Endothelial cell of umbilical vein (primary cell): ENCODE measurements at regions not wholly inside any gene's neighbourhood (a gene's known extent, or its start where the extent isn't known, plus 50 kb on each side); places are given as distances from the start of the nearest gene placed in this dataset.
A peak's percentile ranks its signal among the peaks of the same experiment; 100 is the strongest.

Source experiments
- BruUV-seq: library from RNA; stranded (reverse); fragments of 400-500 nt; replicated peaks from 2 replicates; lab custom pipeline; 2021; lab: Mats Ljungman, UMichigan
- CTCF ChIA-PET: fragments of 300-600, 350-600 bp; sonication (Branson Sonifier 250); formaldehyde crosslinking; loops from one replicate; lab custom pipeline; 2021; ENCODE audit warnings: antibody characterized with exemption, inconsistent platforms; lab: Charles Lee
- POLR2A ChIA-PET: fragments of 300-600, 350-600 bp; sonication (Branson Sonifier 250); formaldehyde crosslinking; loops from one replicate; lab custom pipeline; 2021; ENCODE audit warnings: antibody characterized with exemption, inconsistent platforms; lab: Charles Lee
- DNase-seq: peaks from one replicate; pipeline ENCODE4 v3.0.0-alpha.2; 2011; ENCODE audit warnings: low read depth, low spot score
- FAIRE-seq: peaks from 2 replicates; lab custom pipeline; 2011; peaks lifted over from hg19 to GRCh38; lab: Jason Lieb, UNC
- H2AFZ ChIP-seq: 2 replicates; pipeline ENCODE4 v1.6.0; 2012; ENCODE audit warnings: low read depth, low read length, control low read depth, inconsistent platforms
- H3K27ac ChIP-seq: 2 replicates; pipeline ENCODE4 v1.5.1; 2011; ENCODE audit warnings: low read depth, mild to moderate bottlenecking, control low read depth, low read length, moderate library complexity; ENCODE audit not compliant: insufficient read depth
- H3K27me3 ChIP-seq, 2 experiments: 2 replicates each; pipeline versions ENCODE4 v1.6.0 to v1.6.1; 2011; ENCODE audit warnings: low read length in 2 of 2, mixed read lengths in 1 of 2; ENCODE audit not compliant: control insufficient read depth in 2 of 2, insufficient read depth in 2 of 2
- H3K36me3 ChIP-seq, 2 experiments: 2 replicates in 1 of 2; 3 replicates in 1 of 2; pipeline ENCODE4 v1.5.1; 2011; ENCODE audit warnings: low read length in 2 of 2, mild to moderate bottlenecking in 1 of 2, moderate library complexity in 1 of 2; ENCODE audit not compliant: control insufficient read depth in 2 of 2, insufficient read depth in 2 of 2; ENCODE audit errors: extremely low read depth in 1 of 2
- H3K4me1 ChIP-seq: 3 replicates; pipeline ENCODE4 v1.5.1; 2011; ENCODE audit warnings: mild to moderate bottlenecking, low read length; ENCODE audit not compliant: control insufficient read depth, insufficient read depth; ENCODE audit errors: extremely low read depth
- H3K4me2 ChIP-seq: 2 replicates; pipeline ENCODE4 v1.6.1; 2011; ENCODE audit warnings: low read length, control low read depth, mixed read lengths; ENCODE audit not compliant: insufficient read depth
- H3K4me3 ChIP-seq, 3 experiments: fragments of 200-600 bp in 1 of 3; sonication (generic), shearing (Covaris generic) in 1 of 3; replicated peaks in 1 of 3; 2 replicates each; pipeline ENCODE4 v1.5.1; 2011 to 2016; ENCODE audit warnings: control low read depth in 3 of 3, low read length in 3 of 3, mild to moderate bottlenecking in 2 of 3, inconsistent platforms in 1 of 3, low read depth in 1 of 3, moderate library complexity in 1 of 3; ENCODE audit not compliant: insufficient read depth in 1 of 3
- H3K79me2 ChIP-seq: 2 replicates; pipeline ENCODE4 v1.6.0; 2012; ENCODE audit warnings: low read length, inconsistent platforms; ENCODE audit not compliant: control insufficient read depth, insufficient read depth
- H3K9ac ChIP-seq: replicated peaks from 2 replicates; pipeline ENCODE3; 2011; ENCODE audit warnings: low read length, control low read depth; ENCODE audit not compliant: insufficient read depth; ENCODE audit errors: extremely low read depth
- H3K9me1 ChIP-seq: replicated peaks from 3 replicates; pipeline ENCODE4 v1.6.0; 2011; ENCODE audit warnings: mild to moderate bottlenecking, low read length; ENCODE audit not compliant: control insufficient read depth, insufficient read depth; ENCODE audit errors: extremely low read depth
- H3K9me3 ChIP-seq: replicated peaks from 2 replicates; pipeline ENCODE4 v1.5.1; 2012; ENCODE audit warnings: low read length, inconsistent platforms; ENCODE audit not compliant: control insufficient read depth, insufficient read depth
- H4K20me1 ChIP-seq: replicated peaks from 2 replicates; pipeline ENCODE3; 2011; ENCODE audit warnings: mild to moderate bottlenecking, low read length; ENCODE audit not compliant: control insufficient read depth, insufficient read depth; ENCODE audit errors: extremely low read depth
- CTCF ChIP-seq, 2 donors: IDR thresholded peaks; 1 replicate in 1 of 2; 2 replicates in 1 of 2; pipeline ENCODE4 v1.5.1; 2011; ENCODE audit warnings: low read length in 2 of 2, mild to moderate bottlenecking in 2 of 2, moderate library complexity in 2 of 2, control low read depth in 1 of 2, inconsistent platforms in 1 of 2, low read depth in 1 of 2; ENCODE audit not compliant: insufficient read depth in 1 of 2; ENCODE audit errors: extremely low read depth in 1 of 2
- FOS ChIP-seq: IDR thresholded peaks from 2 replicates; pipeline ENCODE4 v1.6.1; 2011; ENCODE audit warnings: mild to moderate bottlenecking, low read length, moderate library complexity, borderline replicate concordance; ENCODE audit not compliant: insufficient read depth
- GATA2 ChIP-seq: IDR thresholded peaks from 2 replicates; pipeline ENCODE4 v1.7.0; 2011; ENCODE audit warnings: low read depth, mild to moderate bottlenecking, moderate library complexity, mixed read lengths, low read length; ENCODE audit not compliant: insufficient read length, insufficient read depth
- JUN ChIP-seq: IDR thresholded peaks from 2 replicates; pipeline ENCODE4 v1.6.1; 2011; ENCODE audit warnings: borderline replicate concordance, low read depth; ENCODE audit not compliant: insufficient read length, insufficient read depth
- MAX ChIP-seq: IDR thresholded peaks from 2 replicates; pipeline ENCODE4 v1.6.1; 2011; ENCODE audit not compliant: insufficient read depth, insufficient read length
- MYC ChIP-seq: IDR thresholded peaks from one replicate; pipeline ENCODE4 v1.6.1; 2011; ENCODE audit warnings: mild to moderate bottlenecking, low read depth, low read length
- POLR2A ChIP-seq: IDR thresholded peaks from 2 replicates; pipeline ENCODE4 v1.6.1; 2012; ENCODE audit warnings: low read depth, mild to moderate bottlenecking, control low read depth, low read length
- POLR2AphosphoS5 ChIP-seq: IDR thresholded peaks from 2 replicates; pipeline ENCODE4 v1.6.1; 2012; ENCODE audit warnings: low read depth, mild to moderate bottlenecking, control low read depth, low read length, moderate library complexity; ENCODE audit not compliant: insufficient read depth
- dilution Hi-C: fragments of 300-500 bp; cut with MboI; formaldehyde crosslinking; loops from one replicate; pipeline ENCODE4 v1.15.0; 2019; ENCODE audit warnings: low sequenced_read_pairs; ENCODE audit not compliant: extremely low pct_ligation_motif_present
- intact Hi-C: fragments of 100-400 bp; cut with micrococcal nuclease; formaldehyde crosslinking; loops from one replicate; pipeline ENCODE4 v1.10.0; 2022

GRCh38 chr7:114085313-114085591 lies 166.4 kb upstream of the PPP1R3A start:
- H3K36me3 ChIP-seq = no peaks in the 10 kb centered on the region
- peak overlapping the region; percentile 99 for H2AFZ ChIP-seq
- dilution Hi-C loops (no loop called here), intact Hi-C loops (loop anchor here (5.0 kb wide), 1 partner anchor 702 kb away; no protein-coding TSS in a partner anchor)
- no peak for FAIRE-seq
- peak overlapping the region; percentile 60 to 82 (median 81) for H3K4me3 ChIP-seq
- H3K27me3 ChIP-seq = peaks cover 62 to 77% of the 10 kb centered on the region in 2 experiments
- POLR2A ChIA-PET = no interaction called here
- peak overlapping the region; percentile 95 for H3K4me2 ChIP-seq
- DNase-seq = no peak
- peak overlapping the region; percentile 46 for H3K9ac ChIP-seq
- no peak for TF ChIP-seq FOS
- no peak for TF ChIP-seq POLR2A
- TF ChIP-seq JUN = no peak
- no peak for TF ChIP-seq MAX
- no peak for TF ChIP-seq MYC
- TF ChIP-seq CTCF (IDR thresholded peaks at IDR 0.05; ENCODE audit: extremely low read depth in 1 of 2, insufficient read depth in 1 of 2, low read depth in 1 of 2, low read length in 2 of 2) = no peak
- no peak for TF ChIP-seq GATA2
- no peak for TF ChIP-seq POLR2AphosphoS5
- no peak overlapping the region for H3K27ac ChIP-seq
- no peaks in the 10 kb centered on the region for H3K9me1 ChIP-seq
- CTCF ChIA-PET = interaction anchor here (0.5 to 6.9 kb wide), 5 partner anchors 321 to 1766 kb away, joined by 3 to 104 read pairs (median 5); no protein-coding TSS in a partner anchor
- H3K79me2 ChIP-seq = no peaks in the 10 kb centered on the region
- no TSS peak for BruUV-seq
- H3K9me3 ChIP-seq = no peaks in the 10 kb centered on the region
- peaks cover 33% of the 10 kb centered on the region for H3K4me1 ChIP-seq
- H4K20me1 ChIP-seq = no peaks in the 10 kb centered on the region
